Colonic mucosa (tissue), 4 donors: ENCODE measurements at regions not wholly inside any gene's neighbourhood (a gene's known extent, or its start where the extent isn't known, plus 50 kb on each side); places are given as distances from the start of the nearest gene placed in this dataset.

Source experiments
- DNase-seq: peaks from one replicate; pipeline ENCODE4 v3.0.0-alpha.2; 2020
- H3K27ac ChIP-seq: fragments of 200-600 bp; one replicate; pipeline ENCODE4 v1.8.0; 2021
- H3K27me3 ChIP-seq: fragments of 200-600 bp; one replicate; pipeline ENCODE4 v1.8.0; 2021
- H3K36me3 ChIP-seq: fragments of 200-600 bp; one replicate; pipeline ENCODE4 v1.8.0; 2021
- H3K4me1 ChIP-seq: fragments of 200-600 bp; one replicate; pipeline ENCODE4 v1.8.0; 2021; ENCODE audit warnings: mild to moderate bottlenecking
- H3K4me3 ChIP-seq: fragments of 200-600 bp; one replicate; pipeline ENCODE4 v1.8.0; 2021
- H3K9ac ChIP-seq, 2 donors: one replicate each; pipeline ENCODE4 v1.7.0; 2013; ENCODE audit warnings: control low read depth in 2 of 2, low read depth in 2 of 2, low read length in 2 of 2
- H3K9me3 ChIP-seq: fragments of 200-600 bp; one replicate; pipeline ENCODE4 v1.8.0; 2021
- CTCF ChIP-seq: fragments of 200-600 bp; IDR thresholded peaks from one replicate; pipeline ENCODE4 v1.8.0; 2022; ENCODE audit warnings: antibody characterized with exemption, mild to moderate bottlenecking
- intact Hi-C: fragments of 100-400 bp; cut with DNase I; formaldehyde crosslinking; loops from one replicate; pipeline ENCODE4 v1.14.1; 2022
- donor health status: healthy.
- donor health status: DM: no; HTN: no; CAD: no.
- donor health status: DM: no; HTN: no; CAD: no.

GRCh38 chr12:130049666-130050065, 112.6 kb upstream of the FZD10 start:
- intact Hi-C loops, result loop anchor here (10.0 kb wide), 1 partner anchor 695 kb away; no protein-coding TSS in a partner anchor
- H3K27me3 ChIP-seq, result peaks cover 9% of the 10 kb centered on the region

GRCh38 chr12:130051900-130052299, 110.4 kb upstream of the FZD10 start:
- TF ChIP-seq CTCF, result no peak
- DNase-seq, result no peak
- Histone ChIP-seq H3K27ac (no peak overlapping the region), H3K36me3 (no peaks in the 10 kb centered on the region), H3K9ac (no peak overlapping the region), H3K4me3 (no peak overlapping the region), H3K27me3 (no peaks in the 10 kb centered on the region), H3K4me1 (no peaks in the 10 kb centered on the region), H3K9me3 (no peaks in the 10 kb centered on the region)
- intact Hi-C loops, result no loop called here

More at GRCh38 chr12:130049666-130050065, 112.6 kb upstream of the FZD10 start:
- H3K9me3 ChIP-seq, result no peaks in the 10 kb centered on the region
- no peak overlapping the region for H3K27ac ChIP-seq
- TF ChIP-seq CTCF, result no peak
- H3K4me1 ChIP-seq, result no peaks in the 10 kb centered on the region
- no peak overlapping the region for H3K9ac ChIP-seq
- DNase-seq, result no peak
- H3K36me3 ChIP-seq, result no peaks in the 10 kb centered on the region
- H3K4me3 ChIP-seq, result no peak overlapping the region

GRCh38 chr12:130053651-130054069, 108.6 kb upstream of the FZD10 start:
- no peaks in the 10 kb centered on the region for H3K4me1 ChIP-seq
- no peak overlapping the region for H3K9ac ChIP-seq
- no peak overlapping the region for H3K4me3 ChIP-seq
- intact Hi-C loops, result no loop called here
- H3K27me3 ChIP-seq, result no peaks in the 10 kb centered on the region
- no peak for TF ChIP-seq CTCF
- no peak overlapping the region for H3K27ac ChIP-seq
- no peak for DNase-seq
- no peaks in the 10 kb centered on the region for H3K36me3 ChIP-seq
- no peaks in the 10 kb centered on the region for H3K9me3 ChIP-seq

GRCh38 chr12:130054803-130055202, 107.5 kb upstream of the FZD10 start:
- Histone ChIP-seq H3K9me3 (no peaks in the 10 kb centered on the region), H3K4me3 (no peak overlapping the region), H3K27ac (no peak overlapping the region), H3K9ac (no peak overlapping the region), H3K27me3 (no peaks in the 10 kb centered on the region), H3K36me3 (no peaks in the 10 kb centered on the region), H3K4me1 (no peaks in the 10 kb centered on the region)
- intact Hi-C loops, result no loop called here
- DNase-seq, result no peak
- TF ChIP-seq CTCF, result no peak

- TF ChIP-seq CTCF, result no peak
- H3K9me3 ChIP-seq, result no peaks in the 10 kb centered on the region
- no peaks in the 10 kb centered on the region for H3K4me1 ChIP-seq
- no peak overlapping the region for H3K27ac ChIP-seq
- no peaks in the 10 kb centered on the region for H3K36me3 ChIP-seq
- H3K27me3 ChIP-seq, result no peaks in the 10 kb centered on the region
- DNase-seq, result no peak
- intact Hi-C loops, result no loop called here
- no peak overlapping the region for H3K4me3 ChIP-seq
- H3K9ac ChIP-seq, result no peak overlapping the region
These were observed 103.3 kb upstream of the FZD10 start for GRCh38 chr12:130058926-130059472.
